ENCODE measurements at regions not wholly inside any gene's neighbourhood (a gene's known extent, or its start where the extent isn't known, plus 50 kb on each side); places are given as distances from the start of the nearest gene placed in this dataset.

DNA sequence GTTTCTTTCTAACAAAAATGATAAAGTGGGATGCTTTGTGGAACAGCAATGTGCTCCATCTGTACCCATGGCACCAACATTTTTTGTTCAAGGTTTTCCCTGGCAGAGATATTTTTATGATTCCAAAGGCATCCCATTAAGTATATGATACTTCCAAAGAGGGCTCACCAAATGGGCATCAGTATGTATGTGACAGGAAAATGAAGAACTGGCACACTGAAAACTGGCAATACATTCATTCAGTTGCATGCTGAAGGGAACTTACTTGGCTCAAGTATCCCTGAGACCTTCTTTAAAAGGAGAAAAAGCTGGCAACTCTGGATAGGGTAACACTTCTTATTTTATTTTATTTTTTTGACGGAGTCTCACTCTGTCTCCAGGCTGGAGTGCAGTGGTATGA lies 249.8 kb downstream of the IL20RB start:
- H3K79me2 ChIP-seq (ENCODE audit: insufficient read depth, low read length), result no peaks in the 10 kb centered on the region
- TF ChIP-seq ZKSCAN8 (CRISPR knock-in tag; IDR thresholded peaks at IDR 0.05; ENCODE audit: borderline replicate concordance), result no peak
- no peak for TF ChIP-seq MED13 (CRISPR knock-in tag; IDR thresholded peaks at IDR 0.05)
- no peak for TF ChIP-seq ARHGAP35 (CRISPR knock-in tag; IDR thresholded peaks at IDR 0.05; ENCODE audit: borderline replicate concordance)
- TF ChIP-seq NR2C2 (CRISPR knock-in tag; IDR thresholded peaks at IDR 0.05; ENCODE audit: borderline replicate concordance), result no peak
- WGBS (ENCODE audit: low lambda C conversion rate), result 6% methylated on average over 1 of the region's 1 CpG
- BruUV-seq (replicated peaks), result no TSS peak
- no peak overlapping the region for H2AFZ ChIP-seq (ENCODE audit: low read length)
- H3K36me3 ChIP-seq (replicated peaks in 1 of 2; ENCODE audit: control insufficient read depth in 1 of 2, insufficient read depth in 2 of 2, low read length in 2 of 2), result no peaks in the 10 kb centered on the region
- POLR2A ChIA-PET, result no interaction called here
- intact Hi-C loops (cut with micrococcal nuclease; ENCODE audit: unreplicated experiment), result no loop called here
- H3K4me1 ChIP-seq (ENCODE audit: insufficient read depth, low read length), result no peaks in the 10 kb centered on the region
- H3K4me2 ChIP-seq (ENCODE audit: low read depth, low read length), result no peak overlapping the region
- no peak overlapping the region for H3K9ac ChIP-seq (ENCODE audit: insufficient read depth, low read depth, low read length)
- no peak for DNase-seq (ENCODE audit: low spot score)
- no peak for FAIRE-seq
- CTCF ChIA-PET (ENCODE audit: low intra/inter-chr PET ratio, low total read pairs), result no interaction called here
- H3K27me3 ChIP-seq (ENCODE audit: control insufficient read depth in 1 of 2, insufficient read depth in 2 of 2, low read length in 2 of 2), result no peaks in the 10 kb centered on the region
- H3K27ac ChIP-seq (ENCODE audit: extremely low read length, insufficient read depth, low read length), result no peak overlapping the region
- no peaks in the 10 kb centered on the region for H3K9me3 ChIP-seq (ENCODE audit: low read length)
- in situ Hi-C loops (cut with HindIII; ENCODE audit: extremely low pct_ligation_motif_present, low pct_unique_long_range_greater_than_20kb), result no loop called here
- ATAC-seq, result no peak
- no peaks in the 10 kb centered on the region for H4K20me1 ChIP-seq (ENCODE audit: insufficient read depth, low read length)
- no peak overlapping the region for H3K4me3 ChIP-seq (replicated peaks in 1 of 3; ENCODE audit: insufficient read depth in 1 of 3, low read depth in 2 of 3, low read length in 3 of 3)

DNA sequence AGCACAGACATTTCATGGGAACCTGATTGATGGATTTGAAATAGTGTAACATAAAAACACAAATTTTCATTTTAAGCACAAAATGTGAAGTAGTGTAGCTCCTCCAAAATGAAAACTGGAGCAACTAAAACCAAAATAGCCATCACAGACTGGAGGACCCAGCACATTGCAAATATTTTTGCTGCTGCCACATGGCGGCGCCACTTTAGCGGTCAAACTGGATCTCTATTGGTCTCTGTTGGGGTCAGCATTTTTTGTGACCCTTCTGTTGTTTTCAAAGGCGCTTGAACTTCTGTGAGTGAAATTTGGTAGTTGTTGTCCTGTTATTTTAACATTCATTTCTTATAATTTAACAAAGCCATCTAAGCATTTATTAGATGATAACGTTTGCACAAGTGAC lies 259.9 kb downstream of the IL20RB start:
- ATAC-seq (0 out of 3 replicates have a peak, but pooled peaks have one; percentile 27), FAIRE-seq (no peak), DNase-seq (ENCODE audit: low spot score) (no peak)
- Histone ChIP-seq H3K9me3 (ENCODE audit: low read length) (no peaks in the 10 kb centered on the region), H3K4me3 (replicated peaks in 1 of 3; ENCODE audit: insufficient read depth in 1 of 3, low read depth in 2 of 3, low read length in 3 of 3) (no peak overlapping the region), H3K79me2 (ENCODE audit: insufficient read depth, low read length) (no peaks in the 10 kb centered on the region), H2AFZ (ENCODE audit: low read length) (no peak overlapping the region), H3K9ac (ENCODE audit: insufficient read depth, low read depth, low read length) (no peak overlapping the region), H3K4me2 (ENCODE audit: low read depth, low read length) (no peak overlapping the region), H3K4me1 (ENCODE audit: insufficient read depth, low read length) (no peaks in the 10 kb centered on the region), H4K20me1 (ENCODE audit: insufficient read depth, low read length) (no peaks in the 10 kb centered on the region), H3K27me3 (ENCODE audit: control insufficient read depth in 1 of 2, insufficient read depth in 2 of 2, low read length in 2 of 2) (no peaks in the 10 kb centered on the region), H3K27ac (ENCODE audit: extremely low read length, insufficient read depth, low read length) (no peak overlapping the region), H3K36me3 (replicated peaks in 1 of 2; ENCODE audit: control insufficient read depth in 1 of 2, insufficient read depth in 2 of 2, low read length in 2 of 2) (no peaks in the 10 kb centered on the region)
- intact Hi-C loops (cut with micrococcal nuclease; ENCODE audit: unreplicated experiment), result loop anchor here (2.0 kb wide), 1 partner anchor 475 kb away; no protein-coding TSS in a partner anchor
- WGBS (ENCODE audit: low lambda C conversion rate), result 4% methylated on average over 5 of the region's 5 CpGs
- TF ChIP-seq MAFK (conservative IDR thresholded peaks at IDR 0.05 in 1 of 2, IDR thresholded peaks at IDR 0.05 in 1 of 2; ENCODE audit: low read length in 2 of 2), result 0 out of 4 replicates have a peak, but pooled peaks of 1 of the 2 experiments have one; percentile 12
- no peak for TF ChIP-seq CAMTA2 (CRISPR knock-in tag; IDR thresholded peaks at IDR 0.05; ENCODE audit: borderline replicate concordance)
- TF ChIP-seq ZNF253 (CRISPR knock-in tag; IDR thresholded peaks at IDR 0.05; ENCODE audit: borderline replicate concordance), result no peak
- TF ChIP-seq, protein P1, sequence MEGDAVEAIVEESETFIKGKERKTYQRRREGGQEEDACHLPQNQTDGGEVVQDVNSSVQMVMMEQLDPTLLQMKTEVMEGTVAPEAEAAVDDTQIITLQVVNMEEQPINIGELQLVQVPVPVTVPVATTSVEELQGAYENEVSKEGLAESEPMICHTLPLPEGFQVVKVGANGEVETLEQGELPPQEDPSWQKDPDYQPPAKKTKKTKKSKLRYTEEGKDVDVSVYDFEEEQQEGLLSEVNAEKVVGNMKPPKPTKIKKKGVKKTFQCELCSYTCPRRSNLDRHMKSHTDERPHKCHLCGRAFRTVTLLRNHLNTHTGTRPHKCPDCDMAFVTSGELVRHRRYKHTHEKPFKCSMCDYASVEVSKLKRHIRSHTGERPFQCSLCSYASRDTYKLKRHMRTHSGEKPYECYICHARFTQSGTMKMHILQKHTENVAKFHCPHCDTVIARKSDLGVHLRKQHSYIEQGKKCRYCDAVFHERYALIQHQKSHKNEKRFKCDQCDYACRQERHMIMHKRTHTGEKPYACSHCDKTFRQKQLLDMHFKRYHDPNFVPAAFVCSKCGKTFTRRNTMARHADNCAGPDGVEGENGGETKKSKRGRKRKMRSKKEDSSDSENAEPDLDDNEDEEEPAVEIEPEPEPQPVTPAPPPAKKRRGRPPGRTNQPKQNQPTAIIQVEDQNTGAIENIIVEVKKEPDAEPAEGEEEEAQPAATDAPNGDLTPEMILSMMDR (CRISPR knock-in tag; IDR thresholded peaks at IDR 0.05), result peak; percentile 45
- CTCF ChIA-PET (ENCODE audit: low intra/inter-chr PET ratio, low total read pairs), result no interaction called here
- in situ Hi-C loops (cut with HindIII; ENCODE audit: extremely low pct_ligation_motif_present, low pct_unique_long_range_greater_than_20kb), result no loop called here
- POLR2A ChIA-PET, result no interaction called here
- no TSS peak for BruUV-seq (replicated peaks)

Data from HepG2 (cell line).